LNCAP (cell line): ENCODE measurements at regions not wholly inside any gene's neighbourhood (a gene's known extent, or its start where the extent isn't known, plus 50 kb on each side); places are given as distances from the start of the nearest gene placed in this dataset.
A peak's percentile ranks its signal among the peaks of the same experiment; 100 is the strongest.

ENCODE experiments used
- TF ChIP-seq, protein P1 (sequence below): fragments of 450-650 bp; IDR thresholded peaks from 2 replicates; pipeline ENCODE4 v1.5.1; 2017; ENCODE audit warnings: mild to moderate bottlenecking

DNA sequence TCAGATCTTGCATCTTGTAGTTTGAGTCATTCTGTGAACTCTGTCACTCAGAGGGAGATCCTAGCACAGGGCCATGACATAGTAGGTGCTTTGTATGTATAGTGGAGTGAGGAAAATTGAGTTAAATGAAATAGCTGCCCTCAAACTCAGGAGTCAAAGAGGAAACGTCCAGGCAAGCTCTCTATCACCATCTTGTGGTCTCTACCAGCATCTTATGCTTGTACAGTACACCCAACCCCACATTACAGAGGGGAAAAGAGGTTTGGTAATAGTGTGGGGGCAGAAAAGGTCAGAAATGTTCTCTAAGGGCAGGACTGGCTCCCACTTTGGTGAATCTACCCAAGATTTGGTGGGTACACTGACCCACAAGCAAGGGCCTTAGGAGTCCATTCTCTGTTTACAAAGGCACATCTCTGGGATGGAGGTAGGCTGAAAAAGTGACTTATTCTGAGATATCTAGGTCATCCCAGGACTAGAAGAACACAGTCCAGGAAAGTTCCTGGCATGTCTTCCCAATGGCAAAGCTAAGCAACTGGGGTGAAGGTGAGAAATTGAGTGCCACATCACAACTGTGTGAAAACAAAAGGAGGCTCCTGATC, 131.8 kb downstream of the OR13H1 start:
- TF ChIP-seq, protein P1, sequence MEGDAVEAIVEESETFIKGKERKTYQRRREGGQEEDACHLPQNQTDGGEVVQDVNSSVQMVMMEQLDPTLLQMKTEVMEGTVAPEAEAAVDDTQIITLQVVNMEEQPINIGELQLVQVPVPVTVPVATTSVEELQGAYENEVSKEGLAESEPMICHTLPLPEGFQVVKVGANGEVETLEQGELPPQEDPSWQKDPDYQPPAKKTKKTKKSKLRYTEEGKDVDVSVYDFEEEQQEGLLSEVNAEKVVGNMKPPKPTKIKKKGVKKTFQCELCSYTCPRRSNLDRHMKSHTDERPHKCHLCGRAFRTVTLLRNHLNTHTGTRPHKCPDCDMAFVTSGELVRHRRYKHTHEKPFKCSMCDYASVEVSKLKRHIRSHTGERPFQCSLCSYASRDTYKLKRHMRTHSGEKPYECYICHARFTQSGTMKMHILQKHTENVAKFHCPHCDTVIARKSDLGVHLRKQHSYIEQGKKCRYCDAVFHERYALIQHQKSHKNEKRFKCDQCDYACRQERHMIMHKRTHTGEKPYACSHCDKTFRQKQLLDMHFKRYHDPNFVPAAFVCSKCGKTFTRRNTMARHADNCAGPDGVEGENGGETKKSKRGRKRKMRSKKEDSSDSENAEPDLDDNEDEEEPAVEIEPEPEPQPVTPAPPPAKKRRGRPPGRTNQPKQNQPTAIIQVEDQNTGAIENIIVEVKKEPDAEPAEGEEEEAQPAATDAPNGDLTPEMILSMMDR: peak; percentile 51

DNA sequence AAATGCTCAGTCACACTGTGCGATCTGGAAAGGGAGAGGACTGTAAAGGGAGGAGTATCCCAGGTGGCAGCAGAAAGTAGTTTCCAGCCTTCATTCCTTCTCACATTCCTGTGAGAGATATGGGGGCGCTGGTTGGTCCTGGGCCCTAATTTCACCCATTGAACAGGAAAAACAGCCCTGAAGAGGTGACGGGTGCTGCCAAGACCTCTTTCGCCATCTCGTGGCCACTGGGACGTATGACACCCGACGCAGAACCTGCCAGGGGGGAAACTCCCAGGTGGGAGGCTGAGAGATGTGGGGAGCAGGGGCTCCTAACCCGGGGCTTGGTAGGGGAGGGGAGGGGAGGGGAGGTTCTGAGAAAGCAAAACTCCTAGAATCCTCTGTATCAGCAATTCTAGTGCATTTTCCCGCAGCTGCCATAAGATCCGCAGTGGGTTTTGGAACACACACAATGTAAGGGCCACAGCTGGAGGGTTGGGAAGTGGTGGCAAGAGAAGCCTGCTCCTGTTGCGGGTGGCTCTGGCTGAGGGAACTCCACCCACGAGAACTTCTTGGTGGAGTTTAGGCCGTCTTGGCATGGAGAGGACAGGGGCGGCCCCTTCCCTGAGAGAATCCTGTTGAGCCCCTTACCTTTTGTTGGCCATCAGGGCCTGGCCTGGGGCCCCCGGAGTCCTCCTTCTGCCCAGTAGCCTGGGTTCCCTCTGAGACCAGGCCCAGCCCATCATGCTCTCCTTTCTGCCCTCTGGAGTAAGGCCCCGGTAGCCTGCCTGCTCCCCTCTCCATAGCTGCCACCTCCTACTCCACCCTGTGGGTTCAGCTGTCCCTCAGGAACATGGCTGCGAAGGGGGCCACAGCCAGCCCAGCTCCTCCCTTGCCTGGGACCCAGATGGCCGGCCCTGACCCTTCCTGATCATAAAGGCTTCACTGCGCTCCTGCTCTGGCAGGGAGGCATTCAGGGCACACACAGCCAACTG, 134.1 kb downstream of the OR13H1 start:
- TF ChIP-seq, protein P1: peak; percentile 67

DNA sequence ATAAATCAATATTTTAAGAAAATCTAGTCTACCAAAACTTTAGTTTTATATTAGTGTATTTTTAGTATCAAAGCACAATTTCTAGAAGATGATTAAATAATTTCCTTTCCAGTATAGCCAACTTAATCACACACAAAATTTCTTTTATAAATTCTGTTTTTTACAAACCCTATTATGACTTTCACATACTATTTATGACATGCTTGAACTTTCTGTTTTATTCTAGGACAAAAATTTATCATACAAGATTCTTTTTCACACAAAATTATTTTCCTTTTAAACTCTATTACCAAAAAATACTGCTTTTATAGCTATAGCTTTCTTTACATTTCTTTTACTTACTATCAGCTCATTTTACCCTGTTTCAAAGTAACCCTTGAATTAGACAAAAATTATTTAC, 149.5 kb downstream of the OR13H1 start:
- TF ChIP-seq, protein P1: no peak

DNA sequence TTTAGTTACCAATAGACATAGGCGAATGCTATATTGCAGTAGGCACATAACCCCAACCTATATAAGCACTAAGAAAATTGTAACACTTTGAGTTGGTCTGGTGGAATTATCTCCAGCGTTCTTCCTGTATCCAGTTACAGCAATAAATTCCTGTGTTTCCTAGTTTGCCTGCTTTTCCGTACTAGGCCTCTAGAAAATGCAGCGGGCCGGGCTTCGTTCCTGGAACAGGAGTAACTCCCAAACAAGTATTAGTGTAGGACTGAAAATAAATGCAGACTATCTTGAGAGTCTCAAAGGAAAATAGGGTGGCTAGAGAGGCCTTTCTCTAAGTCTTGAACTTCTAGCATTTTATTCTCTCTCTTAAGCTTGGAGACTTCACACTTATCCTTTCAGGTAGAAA, 159.8 kb downstream of the OR13H1 start:
- TF ChIP-seq, protein P1: no peak

DNA sequence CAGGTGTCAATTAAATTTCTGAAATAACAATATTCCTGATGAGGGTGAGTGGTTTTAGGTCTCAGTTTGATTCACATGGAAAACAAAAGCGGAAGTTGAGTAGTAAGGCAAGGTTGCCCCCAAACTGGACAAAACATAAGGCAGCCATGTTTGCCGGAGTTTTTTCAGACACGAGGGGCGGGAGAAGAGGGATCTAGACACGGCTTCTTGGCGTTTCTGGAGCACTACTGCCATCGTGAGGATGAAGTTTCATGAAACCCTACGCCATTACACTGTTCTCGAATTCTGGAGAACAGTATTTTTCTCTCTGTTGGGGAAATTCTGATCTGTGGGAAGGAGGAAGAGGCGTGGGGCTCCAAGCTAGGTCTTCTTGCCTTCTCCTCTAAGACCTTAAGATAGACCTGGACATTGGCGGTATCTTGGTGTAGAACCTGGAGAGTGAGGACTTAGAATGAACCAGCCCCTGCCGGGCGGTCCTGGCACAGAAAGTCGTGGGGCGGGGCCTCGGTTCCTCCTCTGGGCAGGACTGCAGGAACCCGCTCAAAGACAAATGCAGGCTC, 160.3 kb downstream of the OR13H1 start:
- TF ChIP-seq, protein P1: peak; percentile 39; the same call in 1 of the 2 replicates

DNA sequence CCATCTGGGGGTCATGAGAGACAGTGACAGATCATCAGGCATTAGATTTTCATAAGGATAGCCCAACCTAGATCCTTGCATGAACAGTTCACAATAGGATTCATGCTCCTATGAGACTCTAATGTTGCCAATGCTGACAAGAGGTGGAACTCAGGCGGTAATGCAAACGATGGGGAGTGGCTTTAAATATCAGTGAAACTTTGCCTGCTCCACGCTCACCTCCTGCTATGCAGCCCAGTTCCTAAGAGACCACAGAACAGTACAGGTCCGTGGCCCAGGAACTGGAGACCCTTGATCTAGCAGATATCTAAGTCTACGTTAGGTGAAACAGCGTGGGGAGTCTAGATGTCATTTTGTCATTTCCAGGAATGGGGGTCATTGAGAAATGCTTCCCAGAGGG, 165.7 kb downstream of the OR13H1 start:
- TF ChIP-seq, protein P1: no peak

DNA sequence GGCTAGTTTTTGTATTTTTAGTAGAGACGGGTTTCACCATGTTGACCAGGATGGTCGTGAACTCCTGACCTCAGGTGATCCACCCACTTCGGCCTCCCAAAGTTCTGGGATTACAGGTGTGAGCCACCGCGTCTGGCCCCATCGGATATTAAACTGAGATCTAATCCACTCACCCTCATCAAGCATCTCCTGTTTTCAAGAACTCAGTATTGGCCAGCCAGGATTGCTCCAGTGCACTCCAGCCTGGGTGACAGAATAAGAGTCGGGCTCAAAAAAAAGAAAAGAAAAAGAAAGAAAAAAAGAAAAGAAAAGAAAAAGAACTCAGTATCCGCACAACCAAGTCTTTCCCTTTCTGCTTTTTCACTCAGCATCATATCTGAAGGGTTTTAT, 167.6 kb downstream of the OR13H1 start:
- TF ChIP-seq, protein P1: no peak
